Astrocyte of the spinal cord (primary cell): ENCODE measurements at regions not wholly inside any gene's neighbourhood (a gene's known extent, or its start where the extent isn't known, plus 50 kb on each side); places are given as distances from the start of the nearest gene placed in this dataset.

ENCODE experiments used
- DNase-seq: peaks from one replicate; pipeline ENCODE4 v3.0.0; 2011; ENCODE audit warnings: low read depth, low spot score
- H3K4me3 ChIP-seq: 2 replicates; pipeline ENCODE4 v1.5.1; 2011; ENCODE audit warnings: low read depth, mild to moderate bottlenecking, low read length, moderate library complexity
- in situ Hi-C: cut with HindIII; loops from 2 replicates; pipeline ENCODE4 v1.10.0; 2017; ENCODE audit warnings: low sequenced_read_pairs
- TF ChIP-seq, protein P1 (sequence below): IDR thresholded peaks from 2 replicates; pipeline ENCODE4 v1.5.1; 2012; ENCODE audit warnings: low read depth, mild to moderate bottlenecking, low read length, inconsistent platforms

DNA sequence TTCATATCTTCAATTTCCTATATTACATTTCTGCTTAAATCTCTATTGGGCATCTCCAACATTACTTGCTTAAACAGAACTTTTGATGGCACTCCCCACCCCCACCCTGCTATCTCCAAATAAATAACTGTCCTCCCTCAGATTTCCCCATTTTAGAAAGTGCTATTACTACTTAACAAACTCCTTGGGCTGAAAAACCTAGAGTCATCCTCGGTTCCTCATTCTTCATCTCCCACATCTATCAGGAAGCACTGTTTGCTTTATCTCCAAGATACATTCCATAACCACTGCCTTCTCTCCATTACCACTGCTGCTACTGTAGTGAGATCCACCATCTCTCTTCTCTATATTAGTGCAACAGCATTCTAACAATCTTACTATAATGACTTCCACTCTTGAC lies 150.4 kb upstream of the CYRIA start:
- in situ Hi-C loops: no loop called here
- H3K4me3 ChIP-seq: no peak overlapping the region
- TF ChIP-seq, protein P1, sequence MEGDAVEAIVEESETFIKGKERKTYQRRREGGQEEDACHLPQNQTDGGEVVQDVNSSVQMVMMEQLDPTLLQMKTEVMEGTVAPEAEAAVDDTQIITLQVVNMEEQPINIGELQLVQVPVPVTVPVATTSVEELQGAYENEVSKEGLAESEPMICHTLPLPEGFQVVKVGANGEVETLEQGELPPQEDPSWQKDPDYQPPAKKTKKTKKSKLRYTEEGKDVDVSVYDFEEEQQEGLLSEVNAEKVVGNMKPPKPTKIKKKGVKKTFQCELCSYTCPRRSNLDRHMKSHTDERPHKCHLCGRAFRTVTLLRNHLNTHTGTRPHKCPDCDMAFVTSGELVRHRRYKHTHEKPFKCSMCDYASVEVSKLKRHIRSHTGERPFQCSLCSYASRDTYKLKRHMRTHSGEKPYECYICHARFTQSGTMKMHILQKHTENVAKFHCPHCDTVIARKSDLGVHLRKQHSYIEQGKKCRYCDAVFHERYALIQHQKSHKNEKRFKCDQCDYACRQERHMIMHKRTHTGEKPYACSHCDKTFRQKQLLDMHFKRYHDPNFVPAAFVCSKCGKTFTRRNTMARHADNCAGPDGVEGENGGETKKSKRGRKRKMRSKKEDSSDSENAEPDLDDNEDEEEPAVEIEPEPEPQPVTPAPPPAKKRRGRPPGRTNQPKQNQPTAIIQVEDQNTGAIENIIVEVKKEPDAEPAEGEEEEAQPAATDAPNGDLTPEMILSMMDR: no peak
- DNase-seq: no peak

DNA sequence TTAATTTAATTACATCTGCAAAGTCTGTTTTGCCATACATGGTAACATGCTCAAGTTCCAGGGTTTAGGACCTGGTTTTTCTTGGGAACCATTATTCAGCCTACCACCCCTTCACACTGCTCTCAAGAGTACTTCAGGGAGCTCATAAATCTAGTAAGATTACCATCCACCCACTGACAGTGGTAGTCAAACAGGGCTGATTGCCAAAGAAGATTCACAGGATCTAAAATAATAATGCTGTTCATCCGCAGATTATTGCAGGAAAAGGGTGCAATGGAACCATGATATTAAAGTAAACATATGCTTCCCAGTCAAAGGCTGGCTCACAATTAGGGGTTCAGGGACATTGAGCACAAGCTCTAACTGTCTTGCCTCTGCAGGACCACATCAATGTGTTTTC lies 148.0 kb upstream of the CYRIA start:
- TF ChIP-seq, protein P1: no peak
- H3K4me3 ChIP-seq: no peak overlapping the region
- no peak for DNase-seq
- in situ Hi-C loops: no loop called here

- no peak for DNase-seq
- TF ChIP-seq, protein P1: no peak
- in situ Hi-C loops: no loop called here
- no peak overlapping the region for H3K4me3 ChIP-seq
Measured at GRCh38 chr2:16798472-16798871, 132.8 kb upstream of the CYRIA start.

- H3K4me3 ChIP-seq: no peak overlapping the region
- DNase-seq: no peak
- TF ChIP-seq, protein P1: no peak
- in situ Hi-C loops: no loop called here
Measured at GRCh38 chr2:16791496-16791895, 125.9 kb upstream of the CYRIA start.

GRCh38 chr2:16785149-16785548 lies 119.5 kb upstream of the CYRIA start:
- TF ChIP-seq, protein P1: no peak
- no peak overlapping the region for H3K4me3 ChIP-seq
- in situ Hi-C loops: no loop called here
- no peak for DNase-seq

GRCh38 chr2:16784652-16785051 lies 119.0 kb upstream of the CYRIA start:
- in situ Hi-C loops: no loop called here
- H3K4me3 ChIP-seq: no peak overlapping the region
- no peak for DNase-seq
- TF ChIP-seq, protein P1: no peak
